C4-2B (cell line): ENCODE measurements at regions not wholly inside any gene's neighbourhood (a gene's known extent, or its start where the extent isn't known, plus 50 kb on each side); places are given as distances from the start of the nearest gene placed in this dataset.

Experiments used
- ZFX ChIP-seq: fragments of 450-650 bp; IDR thresholded peaks from 2 replicates; pipeline ENCODE4 v1.6.1; 2017
- TF ChIP-seq, protein P1 (sequence below): fragments of 450-650 bp; conservative IDR thresholded peaks from 2 replicates; pipeline ENCODE4 v1.5.1; 2017; ENCODE audit warnings: mild to moderate bottlenecking

- TF ChIP-seq, protein P1, sequence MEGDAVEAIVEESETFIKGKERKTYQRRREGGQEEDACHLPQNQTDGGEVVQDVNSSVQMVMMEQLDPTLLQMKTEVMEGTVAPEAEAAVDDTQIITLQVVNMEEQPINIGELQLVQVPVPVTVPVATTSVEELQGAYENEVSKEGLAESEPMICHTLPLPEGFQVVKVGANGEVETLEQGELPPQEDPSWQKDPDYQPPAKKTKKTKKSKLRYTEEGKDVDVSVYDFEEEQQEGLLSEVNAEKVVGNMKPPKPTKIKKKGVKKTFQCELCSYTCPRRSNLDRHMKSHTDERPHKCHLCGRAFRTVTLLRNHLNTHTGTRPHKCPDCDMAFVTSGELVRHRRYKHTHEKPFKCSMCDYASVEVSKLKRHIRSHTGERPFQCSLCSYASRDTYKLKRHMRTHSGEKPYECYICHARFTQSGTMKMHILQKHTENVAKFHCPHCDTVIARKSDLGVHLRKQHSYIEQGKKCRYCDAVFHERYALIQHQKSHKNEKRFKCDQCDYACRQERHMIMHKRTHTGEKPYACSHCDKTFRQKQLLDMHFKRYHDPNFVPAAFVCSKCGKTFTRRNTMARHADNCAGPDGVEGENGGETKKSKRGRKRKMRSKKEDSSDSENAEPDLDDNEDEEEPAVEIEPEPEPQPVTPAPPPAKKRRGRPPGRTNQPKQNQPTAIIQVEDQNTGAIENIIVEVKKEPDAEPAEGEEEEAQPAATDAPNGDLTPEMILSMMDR: no peak
- no peak for TF ChIP-seq ZFX
Measured at GRCh38 chr5:167283691-167284090, 1007.8 kb upstream of the WWC1 start.
